GM23338 (cell line): ENCODE measurements at regions not wholly inside any gene's neighbourhood (a gene's known extent, or its start where the extent isn't known, plus 50 kb on each side); places are given as distances from the start of the nearest gene placed in this dataset.

Experiments used
- ATAC-seq: fragments of 200-7000 bp; cut with Tn5 transposase; 3 replicates; pipeline ENCODE4 v1.9.1; 2020
- DNase-seq: peaks from one replicate; pipeline ENCODE4 v3.0.0-alpha.2; 2015; ENCODE audit warnings: low spot score
- H2AFZ ChIP-seq: fragments of 200-600 bp; sonication (generic); 2 replicates; pipeline ENCODE4 v1.8.0; 2016; ENCODE audit warnings: antibody characterized with exemption, mild to moderate bottlenecking, moderate library complexity
- H3F3A ChIP-seq: fragments of 200-600 bp; sonication (generic); replicated peaks from 2 replicates; pipeline ENCODE4 v1.8.0; 2017; ENCODE audit warnings: antibody characterized with exemption, mixed run types, low read depth
- H3K27ac ChIP-seq: fragments of 200-600 bp; sonication (generic); 2 replicates; pipeline ENCODE4 v1.6.1; 2016; ENCODE audit warnings: low read depth
- H3K27me3 ChIP-seq: fragments of 200-600 bp; sonication (generic); 2 replicates; pipeline ENCODE4 v1.8.0; 2016; ENCODE audit warnings: mild to moderate bottlenecking, mixed run types, moderate library complexity; ENCODE audit not compliant: insufficient read depth
- H3K36me3 ChIP-seq: fragments of 200-600 bp; sonication (generic); 2 replicates; pipeline ENCODE4 v1.8.0; 2016; ENCODE audit warnings: mild to moderate bottlenecking; ENCODE audit not compliant: insufficient read depth
- H3K4me1 ChIP-seq: fragments of 200-600 bp; sonication (generic); 2 replicates; pipeline ENCODE4 v1.8.0; 2016; ENCODE audit warnings: mild to moderate bottlenecking, moderate library complexity; ENCODE audit not compliant: insufficient read depth
- H3K4me2 ChIP-seq: fragments of 200-600 bp; sonication (generic); 2 replicates; pipeline ENCODE4 v1.7.1; 2017; ENCODE audit warnings: mixed run types
- H3K4me3 ChIP-seq: fragments of 200-600 bp; sonication (generic); 2 replicates; pipeline ENCODE4 v1.6.1; 2016; ENCODE audit warnings: mixed run types
- H3K79me2 ChIP-seq: fragments of 200-600 bp; sonication (generic); replicated peaks from 2 replicates; pipeline ENCODE4 v1.8.0; 2017; ENCODE audit warnings: mild to moderate bottlenecking; ENCODE audit not compliant: insufficient read depth
- H3K9me2 ChIP-seq: fragments of 200-600 bp; sonication (generic); 2 replicates; pipeline ENCODE4 v1.8.0; 2017; ENCODE audit not compliant: insufficient read depth
- H4K20me1 ChIP-seq: fragments of 200-600 bp; sonication (generic); replicated peaks from 2 replicates; pipeline ENCODE4 v1.8.0; 2017; ENCODE audit warnings: mild to moderate bottlenecking; ENCODE audit not compliant: insufficient read depth
- H3K27ac Mint-ChIP-seq: 2 replicates; pipeline ENCODE4 v1.8.0; 2020; ENCODE audit warnings: inconsistent platforms, mild to moderate bottlenecking, moderate library complexity, mixed read lengths
- H3K27me3 Mint-ChIP-seq: 3 replicates; pipeline ENCODE4 v1.8.0; 2022; ENCODE audit warnings: low read depth, mild to moderate bottlenecking, moderate library complexity, mixed read lengths, inconsistent platforms; ENCODE audit not compliant: insufficient read depth, poor library complexity
- H3K36me3 Mint-ChIP-seq: 3 replicates; pipeline ENCODE4 v1.8.0; 2021; ENCODE audit warnings: low read depth, mild to moderate bottlenecking, inconsistent platforms, moderate library complexity, mixed read lengths
- H3K4me1 Mint-ChIP-seq: 3 replicates; pipeline ENCODE4 v1.8.0; 2020; ENCODE audit warnings: mild to moderate bottlenecking, inconsistent platforms, mixed read lengths
- H3K4me3 Mint-ChIP-seq: 3 replicates; pipeline ENCODE4 v1.8.0; 2021; ENCODE audit warnings: moderate library complexity, mild to moderate bottlenecking, inconsistent platforms, mixed read lengths
- H3K9me3 Mint-ChIP-seq: 3 replicates; pipeline ENCODE4 v1.8.0; 2020; ENCODE audit warnings: moderate library complexity, mild to moderate bottlenecking, inconsistent platforms, mixed read lengths
- CREB1 ChIP-seq: fragments of 250-450 bp; sonication (Bioruptor Pico); IDR thresholded peaks from 2 replicates; pipeline ENCODE4 v1.5.0; 2020; ENCODE audit warnings: low read depth, mild to moderate bottlenecking, moderate library complexity
- EZH2phosphoT487 ChIP-seq: fragments of 200-600 bp; sonication (generic); IDR thresholded peaks from one replicate; pipeline ENCODE4 v1.8.1; 2018; ENCODE audit warnings: antibody characterized with exemption; ENCODE audit not compliant: unreplicated experiment
- JUNB ChIP-seq: IDR thresholded peaks from one replicate; pipeline ENCODE4 v1.6.1; 2016; ENCODE audit warnings: antibody characterized with exemption; ENCODE audit not compliant: unreplicated experiment
- POLR2AphosphoS5 ChIP-seq: IDR thresholded peaks from 2 replicates; pipeline ENCODE4 v1.6.1; 2016; ENCODE audit warnings: antibody characterized with exemption, low read depth
- STAT1 ChIP-seq: IDR thresholded peaks from one replicate; pipeline ENCODE4 v1.6.1; 2016; ENCODE audit warnings: antibody characterized with exemption; ENCODE audit not compliant: unreplicated experiment
- ZNF114 ChIP-seq: fragments of 250-450 bp; sonication (Bioruptor Pico); IDR thresholded peaks from 2 replicates; pipeline ENCODE4 v1.5.0; 2020; ENCODE audit warnings: mild to moderate bottlenecking, moderate library complexity
- ZNF331 ChIP-seq: fragments of 250-450 bp; sonication (Bioruptor Pico); IDR thresholded peaks from 2 replicates; pipeline ENCODE4 v1.5.0; 2020; ENCODE audit warnings: low read depth, mild to moderate bottlenecking, moderate library complexity
- ZNF462 ChIP-seq: fragments of 250-450 bp; sonication (Bioruptor Pico); IDR thresholded peaks from 2 replicates; pipeline ENCODE4 v1.5.0; 2020; ENCODE audit warnings: mild to moderate bottlenecking, moderate library complexity

GRCh38 chr10:9081961-9082360, 1027.5 kb downstream of the GATA3 start (continued):
- no peak for TF ChIP-seq ZNF462
- TF ChIP-seq POLR2AphosphoS5 = no peak
- TF ChIP-seq JUNB = no peak
- TF ChIP-seq EZH2phosphoT487 = no peak
- no peak for TF ChIP-seq STAT1

GRCh38 chr10:9091530-9092093, 1037.1 kb downstream of the GATA3 start:
- Histone ChIP-seq H3K27ac (no peak overlapping the region), H3K4me1 (no peaks in the 10 kb centered on the region), H3K27me3 (peaks cover 96% of the 10 kb centered on the region), H3K9me2 (no peaks in the 10 kb centered on the region), H3K79me2 (no peaks in the 10 kb centered on the region), H3K4me2 (no peak overlapping the region), H3K36me3 (no peaks in the 10 kb centered on the region), H3K4me3 (no peak overlapping the region), H2AFZ (no peak overlapping the region), H4K20me1 (no peaks in the 10 kb centered on the region; the same call in 1 of the 2 replicates), H3F3A (no peaks in the 10 kb centered on the region)
- Mint-ChIP-seq H3K9me3 (no peaks in the 10 kb centered on the region), H3K4me3 (no peak overlapping the region), H3K27ac (no peak overlapping the region), H3K27me3 (peaks cover 37% of the 10 kb centered on the region), H3K4me1 (no peaks in the 10 kb centered on the region), H3K36me3 (no peaks in the 10 kb centered on the region)
- ATAC-seq (no peak), DNase-seq (no peak)
- TF ChIP-seq EZH2phosphoT487 (no peak), ZNF114 (CRISPR knock-in tag) (no peak), ZNF331 (no peak), CREB1 (CRISPR knock-in tag) (no peak), JUNB (no peak), ZNF462 (no peak)
